Smooth muscle cell (in vitro differentiated cells): ENCODE measurements at regions not wholly inside any gene's neighbourhood (a gene's known extent, or its start where the extent isn't known, plus 50 kb on each side); places are given as distances from the start of the nearest gene placed in this dataset.

Experiments
- DNase-seq: peaks from one replicate; lab custom pipeline; 2025; ENCODE audit not compliant: unreplicated experiment; lab: John Stamatoyannopoulos, UW
- H2AFZ ChIP-seq: fragments of 200-600 bp; sonication (generic); 2 replicates; pipeline ENCODE4 v1.6.0; 2016; ENCODE audit warnings: antibody characterized with exemption, low read depth, mild to moderate bottlenecking
- H3F3A ChIP-seq: fragments of 200-600 bp; sonication (generic); 2 replicates; pipeline ENCODE4 v1.6.0; 2017; ENCODE audit warnings: antibody characterized with exemption, low read depth
- H3K27ac ChIP-seq: fragments of 200-600 bp; sonication (generic); 2 replicates; pipeline ENCODE4 v1.5.1; 2016; ENCODE audit warnings: low read depth, mild to moderate bottlenecking
- H3K27me3 ChIP-seq: fragments of 200-600 bp; sonication (generic); 2 replicates; pipeline ENCODE4 v1.6.1; 2016; ENCODE audit warnings: low read depth, mild to moderate bottlenecking
- H3K36me3 ChIP-seq: fragments of 200-600 bp; sonication (generic); 2 replicates; pipeline ENCODE4 v1.5.1; 2016; ENCODE audit warnings: low read depth
- H3K4me1 ChIP-seq: fragments of 200-600 bp; sonication (generic); 2 replicates; pipeline ENCODE4 v1.5.1; 2016; ENCODE audit warnings: low read depth
- H3K4me2 ChIP-seq: fragments of 200-600 bp; sonication (generic); 2 replicates; pipeline ENCODE4 v1.6.0; 2016; ENCODE audit warnings: mild to moderate bottlenecking
- H3K4me3 ChIP-seq: fragments of 200-600 bp; sonication (generic); 2 replicates; pipeline ENCODE4 v1.5.1; 2016; ENCODE audit warnings: mild to moderate bottlenecking
- H3K79me2 ChIP-seq: fragments of 200-600 bp; sonication (generic); 2 replicates; pipeline ENCODE4 v1.6.0; 2016; ENCODE audit warnings: low read depth, mild to moderate bottlenecking
- H3K9ac ChIP-seq: fragments of 200-600 bp; sonication (generic); 2 replicates; pipeline ENCODE4 v1.6.0; 2016; ENCODE audit warnings: low read depth
- H3K9me3 ChIP-seq: fragments of 200-600 bp; sonication (generic); replicated peaks from 2 replicates; pipeline ENCODE4 v1.5.1; 2016; ENCODE audit warnings: low read depth
- H4K20me1 ChIP-seq: fragments of 200-600 bp; sonication (generic); 2 replicates; pipeline ENCODE4 v1.6.0; 2016; ENCODE audit warnings: low read depth
- CTCF ChIP-seq: fragments of 200-600 bp; sonication (generic); IDR thresholded peaks from 2 replicates; pipeline ENCODE4 v1.5.1; 2017; ENCODE audit warnings: borderline replicate concordance, mild to moderate bottlenecking, antibody characterized with exemption; ENCODE audit not compliant: insufficient read depth, poor library complexity, severe bottlenecking
- WGBS: methylation state at CpG from one replicate; pipeline ENCODE4 v1.1.7; 2016; ENCODE audit warnings: low lambda C conversion rate; 5-methylcytosine and 5-hydroxymethylcytosine counted together

GRCh38 chr13:109680288-109680687 is 106.1 kb downstream of the IRS2 start:
- no peaks in the 10 kb centered on the region for H3K9me3 ChIP-seq

GRCh38 chr13:109678459-109678858 is 107.9 kb downstream of the IRS2 start:
- Histone ChIP-seq H4K20me1 (no peaks in the 10 kb centered on the region), H3K4me3 (no peak overlapping the region), H3K79me2 (no peaks in the 10 kb centered on the region), H3K27me3 (peaks cover 18% of the 10 kb centered on the region), H3K27ac (no peak overlapping the region), H3K4me2 (no peak overlapping the region), H3K9ac (no peak overlapping the region), H3K36me3 (no peaks in the 10 kb centered on the region), H2AFZ (no peak overlapping the region), H3F3A (no peaks in the 10 kb centered on the region), H3K4me1 (no peaks in the 10 kb centered on the region), H3K9me3 (no peaks in the 10 kb centered on the region)
- no peak for DNase-seq
- no peak for TF ChIP-seq CTCF
- WGBS = 99% methylated on average over 4 of the region's 4 CpGs

More at GRCh38 chr13:109680288-109680687, 106.1 kb downstream of the IRS2 start:
- Histone ChIP-seq H3K4me3 (no peak overlapping the region), H3K27me3 (peaks cover 24% of the 10 kb centered on the region), H3K9ac (no peak overlapping the region), H3K4me1 (no peaks in the 10 kb centered on the region), H3K79me2 (no peaks in the 10 kb centered on the region), H3K36me3 (no peaks in the 10 kb centered on the region), H3K27ac (no peak overlapping the region), H4K20me1 (no peaks in the 10 kb centered on the region), H3F3A (no peaks in the 10 kb centered on the region), H2AFZ (no peak overlapping the region), H3K4me2 (no peak overlapping the region)
- WGBS = 92% methylated on average over 4 of the region's 4 CpGs
- TF ChIP-seq CTCF = no peak
- DNase-seq = no peak

GRCh38 chr13:109677206-109677605 is 109.2 kb downstream of the IRS2 start:
- Histone ChIP-seq H3K9me3 (no peaks in the 10 kb centered on the region), H3F3A (no peaks in the 10 kb centered on the region), H3K9ac (no peak overlapping the region), H4K20me1 (no peaks in the 10 kb centered on the region), H3K79me2 (no peaks in the 10 kb centered on the region), H3K4me2 (no peak overlapping the region), H2AFZ (no peak overlapping the region), H3K4me1 (peaks cover 11% of the 10 kb centered on the region), H3K36me3 (no peaks in the 10 kb centered on the region), H3K27ac (no peak overlapping the region), H3K27me3 (peaks cover 6% of the 10 kb centered on the region), H3K4me3 (no peak overlapping the region)
- TF ChIP-seq CTCF = no peak
- 86% methylated on average over 5 of the region's 5 CpGs for WGBS
- DNase-seq = no peak

GRCh38 chr13:109673477-109673876 is 112.9 kb downstream of the IRS2 start:
- no peak overlapping the region for H2AFZ ChIP-seq
- H3K4me1 ChIP-seq = peaks cover 25% of the 10 kb centered on the region
- H3K27ac ChIP-seq = no peak overlapping the region
- no peaks in the 10 kb centered on the region for H3K79me2 ChIP-seq
- 80% methylated on average over 1 of the region's 1 CpG for WGBS
- H3K9ac ChIP-seq = no peak overlapping the region
- no peak for TF ChIP-seq CTCF
- H3K36me3 ChIP-seq = no peaks in the 10 kb centered on the region
- H3K4me2 ChIP-seq = no peak overlapping the region
- no peaks in the 10 kb centered on the region for H3K9me3 ChIP-seq
- no peak for DNase-seq
- no peaks in the 10 kb centered on the region for H4K20me1 ChIP-seq
- no peaks in the 10 kb centered on the region for H3K27me3 ChIP-seq
- H3K4me3 ChIP-seq = no peak overlapping the region
- no peaks in the 10 kb centered on the region for H3F3A ChIP-seq
